ENCODE measurements at regions not wholly inside any gene's neighbourhood (a gene's known extent, or its start where the extent isn't known, plus 50 kb on each side); places are given as distances from the start of the nearest gene placed in this dataset.

- Histone ChIP-seq H3K27ac (no peak overlapping the region), H3K27me3 (no peaks in the 10 kb centered on the region), H3K36me3 (no peaks in the 10 kb centered on the region), H3K4me3 (no peak overlapping the region), H3K4me1 (ENCODE audit: low read depth) (no peaks in the 10 kb centered on the region), H3K9me3 (ENCODE audit: low read depth) (no peaks in the 10 kb centered on the region)
- no peak for DNase-seq (ENCODE audit: low read depth in 1 of 2, low spot score in 1 of 2)
- no peak for TF ChIP-seq CTCF (IDR thresholded peaks at IDR 0.05; ENCODE audit: low read depth, low read length)
These were observed 71.0 kb downstream of the SEM1 start for GRCh38 chr7:96638669-96639068.

- DNase-seq (ENCODE audit: low read depth in 1 of 2, low spot score in 1 of 2), result no peak
- Histone ChIP-seq H3K9me3 (ENCODE audit: low read depth) (no peaks in the 10 kb centered on the region), H3K4me3 (no peak overlapping the region), H3K36me3 (no peaks in the 10 kb centered on the region), H3K4me1 (ENCODE audit: low read depth) (no peaks in the 10 kb centered on the region), H3K27me3 (no peaks in the 10 kb centered on the region), H3K27ac (no peak overlapping the region)
- TF ChIP-seq CTCF (IDR thresholded peaks at IDR 0.05; ENCODE audit: low read depth, low read length), result no peak
These were observed 72.1 kb downstream of the SEM1 start for GRCh38 chr7:96637522-96637921.

GRCh38 chr7:96636979-96637378 lies 72.7 kb downstream of the SEM1 start:
- H3K27me3 ChIP-seq, result no peaks in the 10 kb centered on the region
- H3K4me3 ChIP-seq, result no peak overlapping the region
- no peaks in the 10 kb centered on the region for H3K9me3 ChIP-seq (ENCODE audit: low read depth)
- no peak for DNase-seq (ENCODE audit: low read depth in 1 of 2, low spot score in 1 of 2)
- no peaks in the 10 kb centered on the region for H3K4me1 ChIP-seq (ENCODE audit: low read depth)
- no peak for TF ChIP-seq CTCF (IDR thresholded peaks at IDR 0.05; ENCODE audit: low read depth, low read length)
- no peak overlapping the region for H3K27ac ChIP-seq
- no peaks in the 10 kb centered on the region for H3K36me3 ChIP-seq

- no peaks in the 10 kb centered on the region for H3K27me3 ChIP-seq
- H3K9me3 ChIP-seq (ENCODE audit: low read depth), result no peaks in the 10 kb centered on the region
- H3K27ac ChIP-seq, result no peak overlapping the region
- DNase-seq (ENCODE audit: low read depth in 1 of 2, low spot score in 1 of 2), result no peak
- no peak for TF ChIP-seq CTCF (IDR thresholded peaks at IDR 0.05; ENCODE audit: low read depth, low read length)
- no peaks in the 10 kb centered on the region for H3K36me3 ChIP-seq
- H3K4me1 ChIP-seq (ENCODE audit: low read depth), result no peaks in the 10 kb centered on the region
- no peak overlapping the region for H3K4me3 ChIP-seq
These were observed 73.2 kb downstream of the SEM1 start for GRCh38 chr7:96636342-96636860.

- H3K36me3 ChIP-seq, result no peaks in the 10 kb centered on the region
- H3K27me3 ChIP-seq, result no peaks in the 10 kb centered on the region
- no peak for DNase-seq (ENCODE audit: low read depth in 1 of 2, low spot score in 1 of 2)
- no peak for TF ChIP-seq CTCF (IDR thresholded peaks at IDR 0.05; ENCODE audit: low read depth, low read length)
- H3K27ac ChIP-seq, result no peak overlapping the region
- H3K4me3 ChIP-seq, result no peak overlapping the region
- no peaks in the 10 kb centered on the region for H3K9me3 ChIP-seq (ENCODE audit: low read depth)
- no peaks in the 10 kb centered on the region for H3K4me1 ChIP-seq (ENCODE audit: low read depth)
These were observed 79.8 kb downstream of the SEM1 start for GRCh38 chr7:96629884-96630283.

- Histone ChIP-seq H3K27me3 (no peaks in the 10 kb centered on the region), H3K27ac (no peak overlapping the region), H3K36me3 (no peaks in the 10 kb centered on the region), H3K9me3 (ENCODE audit: low read depth) (no peaks in the 10 kb centered on the region), H3K4me1 (ENCODE audit: low read depth) (no peaks in the 10 kb centered on the region), H3K4me3 (no peak overlapping the region)
- no peak for DNase-seq (ENCODE audit: low read depth in 1 of 2, low spot score in 1 of 2)
- TF ChIP-seq CTCF (IDR thresholded peaks at IDR 0.05; ENCODE audit: low read depth, low read length), result no peak
These were observed 84.7 kb downstream of the SEM1 start for GRCh38 chr7:96624954-96625353.
